ENCODE measurements at regions not wholly inside any gene's neighbourhood (a gene's known extent, or its start where the extent isn't known, plus 50 kb on each side); places are given as distances from the start of the nearest gene placed in this dataset.

DNA sequence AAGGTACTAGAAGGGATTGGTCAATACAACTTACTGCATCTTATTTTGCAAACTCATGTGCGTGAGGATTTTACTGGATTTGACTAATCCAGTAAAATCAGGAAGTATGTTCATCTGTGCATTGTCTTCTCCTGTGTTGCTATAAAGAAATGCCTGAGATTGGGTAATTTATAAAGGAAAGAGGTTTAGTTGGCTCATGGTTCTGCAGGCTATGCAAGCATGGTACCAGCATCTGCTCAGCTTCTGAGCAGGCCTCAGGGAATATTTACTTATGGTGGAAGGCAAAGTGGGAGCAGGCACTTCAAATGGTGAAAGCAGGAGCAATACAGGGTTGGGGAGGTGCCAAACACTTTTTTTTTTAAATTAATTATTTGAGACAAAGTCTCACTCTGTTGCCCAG is 2199.5 kb upstream of the WWC1 start:
- TF ChIP-seq, protein P1, sequence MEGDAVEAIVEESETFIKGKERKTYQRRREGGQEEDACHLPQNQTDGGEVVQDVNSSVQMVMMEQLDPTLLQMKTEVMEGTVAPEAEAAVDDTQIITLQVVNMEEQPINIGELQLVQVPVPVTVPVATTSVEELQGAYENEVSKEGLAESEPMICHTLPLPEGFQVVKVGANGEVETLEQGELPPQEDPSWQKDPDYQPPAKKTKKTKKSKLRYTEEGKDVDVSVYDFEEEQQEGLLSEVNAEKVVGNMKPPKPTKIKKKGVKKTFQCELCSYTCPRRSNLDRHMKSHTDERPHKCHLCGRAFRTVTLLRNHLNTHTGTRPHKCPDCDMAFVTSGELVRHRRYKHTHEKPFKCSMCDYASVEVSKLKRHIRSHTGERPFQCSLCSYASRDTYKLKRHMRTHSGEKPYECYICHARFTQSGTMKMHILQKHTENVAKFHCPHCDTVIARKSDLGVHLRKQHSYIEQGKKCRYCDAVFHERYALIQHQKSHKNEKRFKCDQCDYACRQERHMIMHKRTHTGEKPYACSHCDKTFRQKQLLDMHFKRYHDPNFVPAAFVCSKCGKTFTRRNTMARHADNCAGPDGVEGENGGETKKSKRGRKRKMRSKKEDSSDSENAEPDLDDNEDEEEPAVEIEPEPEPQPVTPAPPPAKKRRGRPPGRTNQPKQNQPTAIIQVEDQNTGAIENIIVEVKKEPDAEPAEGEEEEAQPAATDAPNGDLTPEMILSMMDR (conservative IDR thresholded peaks at IDR 0.05; ENCODE audit: low read length): no peak
- TF ChIP-seq EZH2phosphoT487 (IDR thresholded peaks at IDR 0.05; ENCODE audit: borderline replicate concordance, low read depth, low read length): no peak
